Mesenchymal stem cell (in vitro differentiated cells and primary cell): ENCODE measurements at regions not wholly inside any gene's neighbourhood (a gene's known extent, or its start where the extent isn't known, plus 50 kb on each side); places are given as distances from the start of the nearest gene placed in this dataset. TPM values are rescaled to one million over a fixed set of nuclear protein-coding genes. Genes with fewer than 3 reads are reported as not detected.

ENCODE experiments used
- small RNA-seq: library from polyadenylated mRNA; stranded (forward); fragments of <200 nt; extraction: miRNeasy Mini kit (QIAGEN cat#:217004); gene quantifications from one replicate; pipeline ENCODE3, GENCODE V24; 2013; ENCODE audit warnings: low read depth

Small RNA genes lying in the stretch of these regions (small RNA-seq; reads per million reads assigned to genes)
- not detected for gene RF00432
- not detected for gene RNA5S10
- not detected for gene RNA5S11
- not detected for gene RNA5S12
- not detected for gene RNA5S13
- gene RNA5S14 = not detected
- not detected for gene RNA5S15
- gene RNA5S16 = not detected
- not detected for gene RNA5S17
- gene RNA5S2 = not detected
- not detected for gene RNA5S3
- not detected for gene RNA5S4
- gene RNA5S5 = not detected
- not detected for gene RNA5S6
- not detected for gene RNA5S7
- gene RNA5S8 = not detected
- not detected for gene RNA5S9
- gene RNA5SP18 = not detected
